GM23248 (cell line): ENCODE measurements at regions not wholly inside any gene's neighbourhood (a gene's known extent, or its start where the extent isn't known, plus 50 kb on each side); places are given as distances from the start of the nearest gene placed in this dataset.

Source experiments
- EZH2 ChIP-seq: fragments of 200-600 bp; sonication (generic); IDR thresholded peaks from 2 replicates; pipeline ENCODE4 v1.6.1; 2018; ENCODE audit warnings: antibody characterized with exemption, mild to moderate bottlenecking; ENCODE audit not compliant: insufficient read depth, poor library complexity, severe bottlenecking
- EZH2phosphoT487 ChIP-seq: fragments of 200-600 bp; sonication (generic); IDR thresholded peaks from 2 replicates; pipeline ENCODE4 v1.6.1; 2018; ENCODE audit warnings: antibody characterized with exemption, moderate library complexity, mild to moderate bottlenecking, low read depth; ENCODE audit not compliant: insufficient read depth

GRCh38 chr7:135800560-135800959 is 51.9 kb upstream of the FAM180A start:
- TF ChIP-seq EZH2 (no peak), EZH2phosphoT487 (no peak)
